Stomach (tissue), 8 donors: ENCODE measurements at regions not wholly inside any gene's neighbourhood (a gene's known extent, or its start where the extent isn't known, plus 50 kb on each side); places are given as distances from the start of the nearest gene placed in this dataset.

Experiments
- DNase-seq, 2 donors: peaks; one replicate each; pipeline versions ENCODE4 v3.0.0 to v3.0.0-alpha.2; 2013 to 2019
- H3K27ac ChIP-seq, 5 donors: fragments of 200-600 bp in 4 of 5; sonication (generic) in 4 of 5; one replicate each; pipeline ENCODE4 v1.5.1; 2013 to 2019; ENCODE audit warnings: mild to moderate bottlenecking in 1 of 5, moderate library complexity in 1 of 5
- H3K27me3 ChIP-seq, 3 donors: fragments of 200-600 bp; sonication (generic); one replicate each; pipeline ENCODE4 v1.5.1; 2017 to 2019; ENCODE audit warnings: mixed run types in 1 of 3
- H3K36me3 ChIP-seq, 4 donors: fragments of 200-600 bp; sonication (generic); 1 replicate in 3 of 4; 2 replicates in 1 of 4; pipeline ENCODE4 v1.5.1; 2016 to 2019
- H3K4me1 ChIP-seq, 4 donors: fragments of 200-600 bp; sonication (generic); one replicate each; pipeline ENCODE4 v1.5.1; 2016 to 2019
- H3K4me3 ChIP-seq, 4 donors: fragments of 200-600 bp; sonication (generic) in 3 of 4; one replicate each; pipeline ENCODE4 v1.5.1; 2016 to 2019; ENCODE audit warnings: mild to moderate bottlenecking in 1 of 4
- H3K9me3 ChIP-seq, 4 donors: fragments of 200-600 bp; sonication (generic); one replicate each; pipeline ENCODE4 v1.5.1; 2016 to 2019
- CTCF ChIP-seq, 7 experiments: fragments of 450-650 bp in 4 of 7; fragments of 200-600 bp in 3 of 7; sonication (generic) in 3 of 7; IDR thresholded peaks; one replicate each; pipeline ENCODE4 v1.5.1; 2016 to 2019; ENCODE audit warnings: antibody characterized with exemption in 7 of 7, control low read depth in 2 of 7, mild to moderate bottlenecking in 1 of 7
- EP300 ChIP-seq: sonication (generic); formaldehyde crosslinking; IDR thresholded peaks from one replicate; pipeline ENCODE4 v1.6.1; 2017; ENCODE audit warnings: antibody characterized with exemption
- POLR2A ChIP-seq, 4 donors: fragments of 450-650 bp; IDR thresholded peaks; one replicate each; pipeline ENCODE4 v1.6.1; 2016; ENCODE audit warnings: antibody characterized with exemption in 4 of 4, control low read depth in 2 of 4, mild to moderate bottlenecking in 1 of 4, moderate library complexity in 1 of 4
- POLR2AphosphoS5 ChIP-seq, 3 donors: sonication (generic); formaldehyde crosslinking; IDR thresholded peaks; one replicate each; pipeline ENCODE4 v1.6.1; 2016; ENCODE audit warnings: antibody characterized with exemption in 3 of 3
- WGBS, 5 donors: extraction: QIAGEN DNeasy Blood & Tissue Kit in 3 of 5; methylation state at CpG; one replicate each; pipeline versions ENCODE4 v1.1.5 to v1.1.7; 2013 to 2018; 5-methylcytosine and 5-hydroxymethylcytosine counted together
- intact Hi-C: fragments of 100-400 bp; cut with DNase I; formaldehyde crosslinking; loops from one replicate; pipeline ENCODE4 v1.15.1; 2023; ENCODE audit warnings: low total_unique reads
- donor health status: healthy with polysubstance abuse.
- donor health status: Bipolar disorder and iron deficiency.
- donor health status: healthy.

- intact Hi-C loops, result no loop called here
- Histone ChIP-seq H3K4me1 (no peaks in the 10 kb centered on the region), H3K36me3 (no peaks in the 10 kb centered on the region), H3K4me3 (no peak overlapping the region), H3K27me3 (no peaks in the 10 kb centered on the region), H3K9me3 (peaks cover 0 to 62% (median 19%) of the 10 kb centered on the region in 4 donors), H3K27ac (no peak overlapping the region)
- TF ChIP-seq POLR2A (IDR thresholded peaks at IDR 0.05), result no peak
- no peak for TF ChIP-seq EP300
- TF ChIP-seq POLR2AphosphoS5 (IDR thresholded peaks at IDR 0.05), result no peak
- no peak for TF ChIP-seq CTCF (IDR thresholded peaks at IDR 0.05)
- WGBS, 5 donors, result 34 to 63% (median 42%) methylated on average over 1 of the region's 1 CpG
- no peak for DNase-seq
Observed at GRCh38 chr3:1587426-1587825, 494.6 kb downstream of the CNTN6 start.

- TF ChIP-seq CTCF (IDR thresholded peaks at IDR 0.05) (no peak), POLR2AphosphoS5 (IDR thresholded peaks at IDR 0.05) (no peak), POLR2A (IDR thresholded peaks at IDR 0.05) (no peak), EP300 (no peak)
- no peaks in the 10 kb centered on the region for H3K36me3 ChIP-seq
- H3K4me1 ChIP-seq, result no peaks in the 10 kb centered on the region
- H3K27me3 ChIP-seq, result no peaks in the 10 kb centered on the region
- H3K4me3 ChIP-seq, result no peak overlapping the region
- H3K27ac ChIP-seq, result no peak overlapping the region
- no peak for DNase-seq
- 47 to 64% (median 62%) methylated on average over 4 of the region's 4 CpGs for WGBS, 5 donors
- H3K9me3 ChIP-seq, result peaks cover 0 to 44% (median 19%) of the 10 kb centered on the region in 4 donors
- intact Hi-C loops, result no loop called here
Observed at GRCh38 chr3:1591327-1592028, 498.7 kb downstream of the CNTN6 start.

- intact Hi-C loops, result no loop called here
- peaks cover 0 to 24% (median 12%) of the 10 kb centered on the region in 4 donors for H3K9me3 ChIP-seq
- no peak for TF ChIP-seq POLR2A (IDR thresholded peaks at IDR 0.05)
- no peak for TF ChIP-seq CTCF (IDR thresholded peaks at IDR 0.05)
- TF ChIP-seq POLR2AphosphoS5 (IDR thresholded peaks at IDR 0.05), result no peak
- TF ChIP-seq EP300, result no peak
- H3K4me1 ChIP-seq, result no peaks in the 10 kb centered on the region
- H3K27me3 ChIP-seq, result no peaks in the 10 kb centered on the region
- DNase-seq, result no peak
- H3K36me3 ChIP-seq, result no peaks in the 10 kb centered on the region
- H3K27ac ChIP-seq, result no peak overlapping the region
- no peak overlapping the region for H3K4me3 ChIP-seq
Observed at GRCh38 chr3:1594940-1595339, 502.1 kb downstream of the CNTN6 start.

GRCh38 chr3:1600206-1600605, 498.5 kb upstream of the CNTN4 start:
- 87 to 94% (median 92%) methylated on average over 8 of the region's 8 CpGs for WGBS, 5 donors
- intact Hi-C loops, result no loop called here
- Histone ChIP-seq H3K4me3 (no peak overlapping the region), H3K27ac (no peak overlapping the region), H3K36me3 (no peaks in the 10 kb centered on the region), H3K9me3 (peaks cover 0 to 16% (median 4%) of the 10 kb centered on the region in 4 donors), H3K4me1 (no peaks in the 10 kb centered on the region), H3K27me3 (no peaks in the 10 kb centered on the region)
- no peak for DNase-seq
- TF ChIP-seq POLR2AphosphoS5 (IDR thresholded peaks at IDR 0.05), result no peak
- no peak for TF ChIP-seq EP300
- no peak for TF ChIP-seq CTCF (IDR thresholded peaks at IDR 0.05)
- TF ChIP-seq POLR2A (IDR thresholded peaks at IDR 0.05), result no peak
